GM13976 (cell line): ENCODE measurements at regions not wholly inside any gene's neighbourhood (a gene's known extent, or its start where the extent isn't known, plus 50 kb on each side); places are given as distances from the start of the nearest gene placed in this dataset.

Experiments
- DNase-seq: peaks from one replicate; pipeline ENCODE4 v3.0.0; 2012; ENCODE audit warnings: low spot score
- CTCF ChIP-seq: IDR thresholded peaks from 2 replicates; pipeline ENCODE4 v1.5.1; 2012; ENCODE audit warnings: borderline replicate concordance, mild to moderate bottlenecking; ENCODE audit not compliant: insufficient read depth; ENCODE audit errors: extremely low read depth, missing control alignments, control extremely low read depth
- in situ Hi-C: fragments of 300-500 bp; cut with MboI; formaldehyde crosslinking; loops from one replicate; pipeline ENCODE4 v1.12.0; 2022; ENCODE audit warnings: low sequenced_read_pairs, mixed read lengths, inconsistent platforms; ENCODE audit not compliant: unreplicated experiment

GRCh38 chr6:44772838-44773237 is 385.3 kb downstream of the CDC5L start:
- in situ Hi-C loops: no loop called here
- TF ChIP-seq CTCF: no peak
- no peak for DNase-seq

GRCh38 chr6:44775121-44775520 is 387.6 kb downstream of the CDC5L start:
- no peak for DNase-seq
- in situ Hi-C loops: no loop called here
- no peak for TF ChIP-seq CTCF

- no peak for DNase-seq
- TF ChIP-seq CTCF: no peak
- in situ Hi-C loops: no loop called here
Observed at GRCh38 chr6:44776344-44776743, 388.8 kb downstream of the CDC5L start.

- in situ Hi-C loops: no loop called here
- no peak for TF ChIP-seq CTCF
- DNase-seq: no peak
Observed at GRCh38 chr6:44778513-44778912, 391.0 kb downstream of the CDC5L start.
